OCI-LY1 (cell line): ENCODE measurements at regions not wholly inside any gene's neighbourhood (a gene's known extent, or its start where the extent isn't known, plus 50 kb on each side); places are given as distances from the start of the nearest gene placed in this dataset.

ENCODE experiments used
- H2AFZ ChIP-seq: fragments of 200-600 bp; sonication (generic), shearing (Covaris generic); 2 replicates; pipeline ENCODE4 v1.6.0; 2014; ENCODE audit warnings: antibody characterized with exemption, mild to moderate bottlenecking, low read length
- H3F3A ChIP-seq: fragments of 200-600 bp; sonication (generic), shearing (Covaris generic); 2 replicates; pipeline ENCODE4 v1.6.0; 2014; ENCODE audit warnings: mild to moderate bottlenecking, antibody characterized with exemption, low read length, moderate library complexity; ENCODE audit not compliant: insufficient read depth
- H3K27ac ChIP-seq: fragments of 200-600 bp; sonication (generic); 2 replicates; pipeline ENCODE4 v1.5.1; 2014; ENCODE audit warnings: low read length, mixed run types, mild to moderate bottlenecking, low read depth; ENCODE audit not compliant: poor library complexity, severe bottlenecking
- H3K27me3 ChIP-seq: fragments of 200-600 bp; sonication (generic); 2 replicates; pipeline ENCODE4 v1.6.0; 2014; ENCODE audit warnings: antibody characterized with exemption, mild to moderate bottlenecking, low read length, moderate library complexity; ENCODE audit not compliant: insufficient read depth
- H3K36me3 ChIP-seq: fragments of 200-600 bp; sonication (generic); 2 replicates; pipeline ENCODE4 v1.6.1; 2014; ENCODE audit warnings: mild to moderate bottlenecking, antibody characterized with exemption, low read length, moderate library complexity, mixed read lengths; ENCODE audit not compliant: insufficient read depth
- H3K4me1 ChIP-seq: fragments of 200-600 bp; sonication (generic); 2 replicates; pipeline ENCODE4 v1.5.1; 2014; ENCODE audit warnings: mild to moderate bottlenecking, low read length, moderate library complexity; ENCODE audit not compliant: insufficient read depth, severe bottlenecking
- H3K4me2 ChIP-seq: fragments of 200-600 bp; sonication (generic), shearing (Covaris generic); 2 replicates; pipeline ENCODE4 v1.6.1; 2014; ENCODE audit warnings: low read length
- H3K4me3 ChIP-seq: fragments of 200-600 bp; sonication (generic); 2 replicates; pipeline ENCODE4 v1.5.1; 2014; ENCODE audit warnings: low read length, low read depth, mild to moderate bottlenecking, mixed read lengths; ENCODE audit not compliant: poor library complexity, severe bottlenecking
- H3K79me2 ChIP-seq: fragments of 200-600 bp; shearing (Covaris generic); 2 replicates; pipeline ENCODE4 v1.6.1; 2016; ENCODE audit warnings: mixed run types, low read length, mixed read lengths; ENCODE audit not compliant: insufficient read depth
- H3K9ac ChIP-seq: fragments of 200-600 bp; sonication (generic), shearing (Covaris generic); 2 replicates; pipeline ENCODE4 v1.6.1; 2014; ENCODE audit warnings: mild to moderate bottlenecking, low read length, mixed read lengths
- H3K9me2 ChIP-seq: fragments of 200-600 bp; sonication (generic), shearing (Covaris generic); 2 replicates; pipeline ENCODE4 v1.6.1; 2014; ENCODE audit warnings: low read depth, mild to moderate bottlenecking, low read length, mixed read lengths
- H3K9me3 ChIP-seq: fragments of 200-600 bp; shearing (Covaris generic); 2 replicates; pipeline ENCODE4 v1.6.1; 2014; ENCODE audit warnings: low read length, mixed read lengths
- H4K20me1 ChIP-seq: fragments of 200-600 bp; sonication (generic), shearing (Covaris generic); 2 replicates; pipeline ENCODE4 v1.6.0; 2016; ENCODE audit warnings: mild to moderate bottlenecking, low read length; ENCODE audit not compliant: insufficient read depth
- CTCF ChIP-seq: fragments of 200-600 bp; sonication (generic), shearing (Covaris generic); IDR thresholded peaks from 2 replicates; pipeline ENCODE4 v1.5.1; 2017; ENCODE audit warnings: mild to moderate bottlenecking, antibody characterized with exemption, low read length, moderate library complexity, mixed read lengths
- EZH2 ChIP-seq: fragments of 200-600 bp; sonication (generic), shearing (Covaris generic); IDR thresholded peaks from 2 replicates; pipeline ENCODE4 v1.8.0; 2017; ENCODE audit warnings: borderline replicate concordance, mixed run types, mild to moderate bottlenecking, antibody characterized with exemption, low read length, moderate library complexity, mixed read lengths

- no peaks in the 10 kb centered on the region for H4K20me1 ChIP-seq
- no peak for TF ChIP-seq EZH2
- TF ChIP-seq CTCF, result no peak
- H3K4me2 ChIP-seq, result no peak overlapping the region
- no peak overlapping the region for H3K4me3 ChIP-seq
- no peaks in the 10 kb centered on the region for H3K79me2 ChIP-seq
- H2AFZ ChIP-seq, result no peak overlapping the region
- H3K27ac ChIP-seq, result no peak overlapping the region
- no peaks in the 10 kb centered on the region for H3K9me3 ChIP-seq
- no peaks in the 10 kb centered on the region for H3K36me3 ChIP-seq
- H3K27me3 ChIP-seq, result 0 out of 2 replicates have a peak, but pooled peaks cover 3% of the 10 kb centered on the region
- no peaks in the 10 kb centered on the region for H3K4me1 ChIP-seq
- H3K9me2 ChIP-seq, result no peaks in the 10 kb centered on the region
- no peak overlapping the region for H3K9ac ChIP-seq
- H3F3A ChIP-seq, result no peaks in the 10 kb centered on the region
Observed at GRCh38 chr9:79120533-79120932, 451.2 kb upstream of the TLE4 start.

DNA sequence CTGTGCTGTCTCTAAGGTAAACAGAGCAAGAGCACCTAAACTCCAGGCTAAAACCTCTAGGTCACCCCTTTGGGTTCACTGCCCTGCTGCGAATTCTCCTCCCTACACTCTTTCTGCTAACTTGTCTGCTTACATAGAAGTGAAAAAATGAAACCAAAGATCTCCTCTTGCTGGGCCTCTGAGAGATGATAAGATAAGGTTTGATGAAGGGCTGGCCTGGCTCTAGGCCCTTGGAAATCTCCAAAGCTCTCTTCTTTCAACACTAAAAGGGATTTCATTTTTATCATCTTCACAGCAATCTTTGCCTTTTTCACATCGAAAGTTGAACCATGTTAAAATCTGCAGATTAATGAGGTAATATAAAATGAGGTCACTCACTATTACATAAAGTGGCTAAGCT lies 450.8 kb upstream of the TLE4 start:
- H3K79me2 ChIP-seq, result no peaks in the 10 kb centered on the region
- no peak overlapping the region for H3K4me2 ChIP-seq
- H3K36me3 ChIP-seq, result no peaks in the 10 kb centered on the region
- no peak overlapping the region for H2AFZ ChIP-seq
- no peaks in the 10 kb centered on the region for H3K4me1 ChIP-seq
- H3K27ac ChIP-seq, result no peak overlapping the region
- no peaks in the 10 kb centered on the region for H3K9me2 ChIP-seq
- TF ChIP-seq EZH2, result no peak
- TF ChIP-seq CTCF, result no peak
- no peak overlapping the region for H3K9ac ChIP-seq
- 0 out of 2 replicates have a peak, but pooled peaks cover 3% of the 10 kb centered on the region for H3K27me3 ChIP-seq
- H3K9me3 ChIP-seq, result no peaks in the 10 kb centered on the region
- H3K4me3 ChIP-seq, result no peak overlapping the region
- H3F3A ChIP-seq, result no peaks in the 10 kb centered on the region
- H4K20me1 ChIP-seq, result no peaks in the 10 kb centered on the region

GRCh38 chr9:79123415-79123814 lies 448.4 kb upstream of the TLE4 start:
- H2AFZ ChIP-seq, result no peak overlapping the region
- no peaks in the 10 kb centered on the region for H3F3A ChIP-seq
- H3K27me3 ChIP-seq, result no peaks in the 10 kb centered on the region
- H3K4me2 ChIP-seq, result no peak overlapping the region
- H3K9me2 ChIP-seq, result no peaks in the 10 kb centered on the region
- no peak overlapping the region for H3K4me3 ChIP-seq
- H3K36me3 ChIP-seq, result no peaks in the 10 kb centered on the region
- no peaks in the 10 kb centered on the region for H4K20me1 ChIP-seq
- no peaks in the 10 kb centered on the region for H3K4me1 ChIP-seq
- H3K79me2 ChIP-seq, result no peaks in the 10 kb centered on the region
- no peak overlapping the region for H3K27ac ChIP-seq
- TF ChIP-seq CTCF (no peak), EZH2 (no peak)
- no peak overlapping the region for H3K9ac ChIP-seq
- no peaks in the 10 kb centered on the region for H3K9me3 ChIP-seq
